WTC11 (cell line): ENCODE measurements at regions not wholly inside any gene's neighbourhood (a gene's known extent, or its start where the extent isn't known, plus 50 kb on each side); places are given as distances from the start of the nearest gene placed in this dataset.

Experiments
- ATAC-seq: fragments of 200-7000 bp; cut with Tn5 transposase; 2 replicates; pipeline ENCODE4 v1.10.0; 2021; ENCODE audit warnings: mild to moderate bottlenecking, moderate library complexity
- CTCF ChIA-PET: fragments of 300-600 bp; sonication (Branson Sonifier 250); formaldehyde crosslinking; loops from one replicate; lab custom pipeline; 2021; ENCODE audit warnings: antibody characterized with exemption; lab: Charles Lee
- POLR2A ChIA-PET: fragments of 350-600 bp; sonication (Branson Sonifier 250); formaldehyde crosslinking; loops from one replicate; lab custom pipeline; 2021; ENCODE audit warnings: antibody characterized with exemption; lab: Charles Lee
- DNase-seq: peaks from one replicate; pipeline ENCODE4 v3.0.0; 2021; ENCODE audit warnings: low spot score
- H3K27ac Mint-ChIP-seq: 2 replicates; pipeline ENCODE4 v1.8.0; 2021; ENCODE audit warnings: mixed read lengths
- H3K27me3 Mint-ChIP-seq: 2 replicates; pipeline ENCODE4 v1.8.0; 2021; ENCODE audit warnings: low read depth, mild to moderate bottlenecking, moderate library complexity, mixed read lengths
- H3K36me3 Mint-ChIP-seq: 2 replicates; pipeline ENCODE4 v1.8.0; 2021; ENCODE audit warnings: mixed read lengths
- H3K4me1 Mint-ChIP-seq: 2 replicates; pipeline ENCODE4 v1.8.0; 2022; ENCODE audit warnings: mixed read lengths
- H3K4me3 Mint-ChIP-seq: 2 replicates; pipeline ENCODE4 v1.8.0; 2021; ENCODE audit warnings: mild to moderate bottlenecking, moderate library complexity, mixed read lengths
- H3K9me3 Mint-ChIP-seq: 2 replicates; pipeline ENCODE4 v1.8.0; 2021; ENCODE audit warnings: mixed read lengths
- ATF2 ChIP-seq: sonication (generic); formaldehyde crosslinking; IDR thresholded peaks from 2 replicates; pipeline ENCODE4 v1.8.1; 2022; ENCODE audit warnings: low read depth, missing genetic modification reagents, borderline replicate concordance
- ATF3 ChIP-seq: sonication (generic); formaldehyde crosslinking; conservative IDR thresholded peaks from 2 replicates; pipeline ENCODE4 v1.8.1; 2022; ENCODE audit warnings: mild to moderate bottlenecking, missing genetic modification reagents
- CDX4 ChIP-seq: fragments of 250-450 bp; sonication (Bioruptor Pico); IDR thresholded peaks from 2 replicates; pipeline ENCODE4 v1.9.0; 2021; ENCODE audit warnings: moderate library complexity, mild to moderate bottlenecking, inconsistent platforms, borderline replicate concordance
- CREM ChIP-seq: sonication (generic); formaldehyde crosslinking; IDR thresholded peaks from 2 replicates; pipeline ENCODE4 v1.8.1; 2022; ENCODE audit warnings: mild to moderate bottlenecking, missing genetic modification reagents, moderate library complexity
- EMX1 ChIP-seq: fragments of 250-450 bp; sonication (Bioruptor Pico); IDR thresholded peaks from 2 replicates; pipeline ENCODE4 v1.8.0; 2021; ENCODE audit warnings: mild to moderate bottlenecking
- GABPB1 ChIP-seq: sonication (generic); formaldehyde crosslinking; IDR thresholded peaks from 2 replicates; pipeline ENCODE4 v1.8.1; 2023; ENCODE audit warnings: mild to moderate bottlenecking, missing genetic modification reagents
- JUN ChIP-seq: sonication (generic); formaldehyde crosslinking; IDR thresholded peaks from 2 replicates; pipeline ENCODE4 v1.8.0; 2023; ENCODE audit warnings: mild to moderate bottlenecking, missing genetic modification reagents
- MAX ChIP-seq: sonication (generic); formaldehyde crosslinking; IDR thresholded peaks from 2 replicates; pipeline ENCODE4 v1.8.0; 2022; ENCODE audit warnings: mild to moderate bottlenecking, missing genetic modification reagents
- NR1H2 ChIP-seq: sonication (generic); formaldehyde crosslinking; IDR thresholded peaks from 2 replicates; pipeline ENCODE4 v1.9.0; 2021; ENCODE audit warnings: mild to moderate bottlenecking, moderate library complexity, missing genetic modification reagents
- PREB ChIP-seq: sonication (generic); formaldehyde crosslinking; IDR thresholded peaks from 2 replicates; pipeline ENCODE4 v1.8.1; 2022; ENCODE audit warnings: mild to moderate bottlenecking, missing genetic modification reagents, moderate library complexity, borderline replicate concordance
- RELA ChIP-seq: sonication (generic); formaldehyde crosslinking; IDR thresholded peaks from 2 replicates; pipeline ENCODE4 v1.8.1; 2022; ENCODE audit warnings: missing genetic modification reagents, mild to moderate bottlenecking, borderline replicate concordance
- RORB ChIP-seq: fragments of 250-450 bp; sonication (Bioruptor Pico); IDR thresholded peaks from 2 replicates; pipeline ENCODE4 v1.9.0; 2021; ENCODE audit warnings: mild to moderate bottlenecking
- SOX15 ChIP-seq: fragments of 250-450 bp; sonication (Bioruptor Pico); IDR thresholded peaks from 2 replicates; pipeline ENCODE4 v1.9.0; 2021; ENCODE audit warnings: mild to moderate bottlenecking
- SP1 ChIP-seq: sonication (generic); formaldehyde crosslinking; conservative IDR thresholded peaks from 2 replicates; pipeline ENCODE4 v1.8.1; 2022; ENCODE audit warnings: missing genetic modification reagents
- USF1 ChIP-seq: sonication (generic); formaldehyde crosslinking; IDR thresholded peaks from 2 replicates; pipeline ENCODE4 v1.8.0; 2022; ENCODE audit warnings: mild to moderate bottlenecking, missing genetic modification reagents
- ZNF281 ChIP-seq: sonication (generic); formaldehyde crosslinking; IDR thresholded peaks from 2 replicates; pipeline ENCODE4 v1.8.0; 2023; ENCODE audit warnings: mild to moderate bottlenecking, missing genetic modification reagents
- ZNF317 ChIP-seq: sonication (generic); formaldehyde crosslinking; IDR thresholded peaks from 2 replicates; pipeline ENCODE4 v1.8.1; 2023; ENCODE audit warnings: low read depth, mild to moderate bottlenecking, moderate library complexity, missing genetic modification reagents, borderline replicate concordance
- ZNF425 ChIP-seq: fragments of 250-450 bp; sonication (Bioruptor Pico); conservative IDR thresholded peaks from 2 replicates; pipeline ENCODE4 v1.9.0; 2021; ENCODE audit warnings: mild to moderate bottlenecking
- ZNF512 ChIP-seq: sonication (generic); formaldehyde crosslinking; IDR thresholded peaks from 2 replicates; pipeline ENCODE4 v1.8.1; 2022; ENCODE audit warnings: missing genetic modification reagents, borderline replicate concordance

GRCh38 chr2:134129900-134130537 lies 123.9 kb upstream of the MGAT5 start:
- ATAC-seq: no peak
- ChIA-PET POLR2A (no interaction called here), CTCF (interaction anchor here (0.9 to 1.8 kb wide), 3 partner anchors 8 to 12 kb away, joined by 3 to 4 read pairs (median 4); no protein-coding TSS in a partner anchor)
- Mint-ChIP-seq H3K27ac (no peak overlapping the region), H3K9me3 (peaks cover 15% of the 10 kb centered on the region), H3K27me3 (no peaks in the 10 kb centered on the region), H3K4me1 (peaks cover 63% of the 10 kb centered on the region), H3K4me3 (no peak overlapping the region), H3K36me3 (peaks cover 31% of the 10 kb centered on the region)
- DNase-seq: no peak
- TF ChIP-seq PREB (CRISPR knock-in tag) (no peak), RORB (CRISPR knock-in tag) (no peak)

GRCh38 chr2:134131681-134132489 lies 122.0 kb upstream of the MGAT5 start:
- peak overlapping the region; percentile 76 for H3K27ac Mint-ChIP-seq
- ChIA-PET POLR2A (no interaction called here), CTCF (interaction anchor here (1.8 kb wide), 1 partner anchor 13 kb away, joined by 4 read pairs; no protein-coding TSS in a partner anchor)
- H3K4me1 Mint-ChIP-seq: peaks cover 53% of the 10 kb centered on the region
- peaks cover 31% of the 10 kb centered on the region for H3K36me3 Mint-ChIP-seq
- no peaks in the 10 kb centered on the region for H3K27me3 Mint-ChIP-seq
- H3K4me3 Mint-ChIP-seq: no peak overlapping the region
- no peak for ATAC-seq
- DNase-seq: no peak
- H3K9me3 Mint-ChIP-seq: peaks cover 15% of the 10 kb centered on the region
- TF ChIP-seq ZNF512 (CRISPR knock-in tag) (no peak), USF1 (CRISPR knock-in tag) (no peak), GABPB1 (CRISPR knock-in tag) (no peak), SOX15 (no peak), ATF2 (CRISPR knock-in tag) (no peak), CREM (CRISPR knock-in tag) (no peak), JUN (CRISPR knock-in tag) (no peak), ZNF281 (CRISPR knock-in tag) (no peak), ZNF317 (CRISPR knock-in tag) (no peak), EMX1 (CRISPR knock-in tag) (no peak), ZNF425 (no peak), RELA (CRISPR knock-in tag) (no peak), CDX4 (no peak), NR1H2 (no peak), SP1 (no peak), ATF3 (no peak), MAX (CRISPR knock-in tag) (no peak)
